CD14-positive monocyte (primary cell): ENCODE measurements at regions not wholly inside any gene's neighbourhood (a gene's known extent, or its start where the extent isn't known, plus 50 kb on each side); places are given as distances from the start of the nearest gene placed in this dataset.

ENCODE experiments used
- DNase-seq, 3 donors: peaks; one replicate each; pipeline ENCODE4 v3.0.0-alpha.2; 2011 to 2022
- H2AFZ ChIP-seq: 2 replicates; pipeline ENCODE4 v1.6.0; 2012; ENCODE audit warnings: mild to moderate bottlenecking, low read depth, low read length, inconsistent platforms; ENCODE audit not compliant: insufficient read depth, poor library complexity, severe bottlenecking
- H3K27ac ChIP-seq, 2 donors: 1 replicate in 1 of 2; 2 replicates in 1 of 2; pipeline ENCODE4 v1.5.1; 2012 to 2013; ENCODE audit warnings: low read length in 2 of 2, control low read depth in 1 of 2, inconsistent platforms in 1 of 2, low read depth in 1 of 2, mild to moderate bottlenecking in 1 of 2
- H3K27me3 ChIP-seq, 2 donors: one replicate each; pipeline versions ENCODE4 v1.6.0 to v1.6.1; 2011 to 2013; ENCODE audit warnings: low read length in 2 of 2; ENCODE audit not compliant: control insufficient read depth in 2 of 2, insufficient read depth in 2 of 2
- H3K36me3 ChIP-seq, 2 donors: replicated peaks in 1 of 2; 1 replicate in 1 of 2; 2 replicates in 1 of 2; pipeline versions ENCODE4 v1.5.1 to v1.6.1; 2012 to 2013; ENCODE audit warnings: low read length in 2 of 2, control low read depth in 1 of 2, inconsistent platforms in 1 of 2, mild to moderate bottlenecking in 1 of 2; ENCODE audit not compliant: insufficient read depth in 2 of 2, control insufficient read depth in 1 of 2
- H3K4me1 ChIP-seq, 2 donors: 1 replicate in 1 of 2; 2 replicates in 1 of 2; pipeline versions ENCODE4 v1.5.1 to v1.6.1; 2012 to 2013; ENCODE audit warnings: low read length in 2 of 2, control low read depth in 1 of 2, inconsistent platforms in 1 of 2, mild to moderate bottlenecking in 1 of 2, moderate library complexity in 1 of 2; ENCODE audit not compliant: insufficient read depth in 2 of 2, control insufficient read depth in 1 of 2
- H3K4me2 ChIP-seq: replicated peaks from 2 replicates; pipeline ENCODE3; 2012; ENCODE audit warnings: low read length, moderate library complexity, mild to moderate bottlenecking; ENCODE audit not compliant: poor library complexity, severe bottlenecking; ENCODE audit errors: extremely low read depth
- H3K4me3 ChIP-seq, 3 experiments: fragments of 200-600 bp in 1 of 3; sonication (generic) in 1 of 3; replicated peaks in 1 of 3; 1 replicate in 2 of 3; 2 replicates in 1 of 3; pipeline ENCODE4 v1.5.1; 2011 to 2013; ENCODE audit warnings: low read length in 3 of 3, mild to moderate bottlenecking in 3 of 3, control low read depth in 2 of 3, low read depth in 2 of 3, inconsistent platforms in 1 of 3, moderate library complexity in 1 of 3
- H3K79me2 ChIP-seq: 2 replicates; pipeline ENCODE4 v1.6.0; 2012; ENCODE audit warnings: mild to moderate bottlenecking, control low read depth, inconsistent platforms, low read length, moderate library complexity; ENCODE audit not compliant: insufficient read depth
- H3K9ac ChIP-seq: 2 replicates; pipeline ENCODE4 v1.6.0; 2017; ENCODE audit warnings: low read length, mild to moderate bottlenecking; ENCODE audit not compliant: insufficient read depth, poor library complexity, severe bottlenecking
- H3K9me3 ChIP-seq, 2 donors: replicated peaks in 1 of 2; 1 replicate in 1 of 2; 2 replicates in 1 of 2; pipeline versions ENCODE4 v1.5.1 to v1.6.1; 2012 to 2013; ENCODE audit warnings: low read length in 2 of 2, control low read depth in 1 of 2; ENCODE audit not compliant: control insufficient read depth in 1 of 2, insufficient read depth in 1 of 2
- H4K20me1 ChIP-seq: 2 replicates; pipeline ENCODE4 v1.6.0; 2012; ENCODE audit warnings: mild to moderate bottlenecking, low read length, control low read depth, moderate library complexity; ENCODE audit not compliant: insufficient read depth
- H3K27ac Mint-ChIP-seq, 7 donors: one replicate each; pipeline ENCODE4 v1.8.0; 2020; ENCODE audit warnings: mild to moderate bottlenecking in 7 of 7, mixed read lengths in 7 of 7, moderate library complexity in 6 of 7, inconsistent platforms in 2 of 7
- H3K27me3 Mint-ChIP-seq, 3 donors: one replicate each; pipeline ENCODE4 v1.8.0; 2021 to 2022; ENCODE audit warnings: low read depth in 3 of 3, mild to moderate bottlenecking in 3 of 3, mixed read lengths in 3 of 3, moderate library complexity in 3 of 3, inconsistent platforms in 1 of 3
- H3K36me3 Mint-ChIP-seq, 2 donors: one replicate each; pipeline ENCODE4 v1.8.0; 2020; ENCODE audit warnings: mixed read lengths in 2 of 2, inconsistent platforms in 1 of 2, mild to moderate bottlenecking in 1 of 2
- H3K4me1 Mint-ChIP-seq: one replicate; pipeline ENCODE4 v1.8.0; 2020; ENCODE audit warnings: mild to moderate bottlenecking, mixed read lengths
- H3K4me3 Mint-ChIP-seq, 2 donors: one replicate each; pipeline ENCODE4 v1.8.0; 2020; ENCODE audit warnings: mild to moderate bottlenecking in 2 of 2, mixed read lengths in 2 of 2, moderate library complexity in 1 of 2
- H3K9me3 Mint-ChIP-seq, 7 donors: one replicate each; pipeline ENCODE4 v1.8.0; 2020 to 2022; ENCODE audit warnings: mixed read lengths in 7 of 7, mild to moderate bottlenecking in 6 of 7, moderate library complexity in 6 of 7, inconsistent platforms in 2 of 7
- WGBS: methylation state at CpG from one replicate; pipeline ENCODE4 v1.1.5; 2013; ENCODE audit warnings: missing lambda C conversion rate; ENCODE audit not compliant: insufficient coverage; 5-methylcytosine and 5-hydroxymethylcytosine counted together
- intact Hi-C, 2 donors: fragments of 100-400 bp; cut with micrococcal nuclease; formaldehyde crosslinking; loops; one replicate each; pipeline versions ENCODE4 v1.15.0 to v1.15.1; 2023
- TF ChIP-seq, protein P1 (sequence below): fragments of 200-600 bp; IDR thresholded peaks from one replicate; pipeline ENCODE4 v1.8.0; 2022; ENCODE audit warnings: antibody characterized with exemption, mild to moderate bottlenecking

DNA sequence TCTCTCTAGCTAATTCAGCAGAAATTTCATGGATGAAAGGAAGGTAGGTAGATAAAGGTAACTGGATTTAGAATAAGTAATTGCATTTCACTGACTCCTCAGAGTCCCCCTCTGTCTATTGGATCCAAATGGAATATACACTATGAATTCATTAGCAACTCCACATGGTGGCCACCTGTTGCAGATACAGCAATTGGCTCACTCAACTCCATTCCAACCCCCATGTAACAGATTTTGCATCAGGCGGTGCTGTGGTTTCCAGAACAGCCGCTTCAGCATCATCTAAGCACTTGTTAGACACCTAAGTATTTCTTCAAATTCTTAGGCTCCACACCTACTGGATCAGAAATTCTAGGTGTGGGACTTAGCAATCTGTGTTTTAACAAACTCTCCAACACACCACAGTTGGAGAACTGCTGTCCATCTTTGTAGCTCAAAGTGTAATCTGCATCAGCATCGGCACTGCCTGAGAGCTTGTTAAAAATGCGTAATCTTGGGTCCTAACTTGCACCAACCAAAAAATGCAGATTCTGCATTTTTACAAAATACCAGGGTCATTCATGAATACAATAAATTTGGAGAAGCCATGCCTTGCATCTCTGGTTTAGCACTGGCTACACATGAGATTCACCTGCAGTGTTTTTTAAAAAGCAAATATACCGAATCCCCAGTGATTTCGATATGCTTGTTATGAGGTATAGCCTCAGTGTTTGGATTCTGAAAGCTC lies 413.8 kb upstream of the CD180 start:
- Mint-ChIP-seq H3K27me3 (peaks cover 0 to 2% (median 1%) of the 10 kb centered on the region in 3 donors), H3K36me3 (no peaks in the 10 kb centered on the region), H3K4me1 (no peaks in the 10 kb centered on the region), H3K27ac (no peak overlapping the region), H3K4me3 (no peak overlapping the region), H3K9me3 (peaks cover 0 to 4% (median 2%) of the 10 kb centered on the region in 7 donors)
- H3K4me2 ChIP-seq, result no peak overlapping the region
- H3K27me3 ChIP-seq, result no peaks in the 10 kb centered on the region
- no peaks in the 10 kb centered on the region for H4K20me1 ChIP-seq
- H3K4me3 ChIP-seq, result no peak overlapping the region
- H3K9me3 ChIP-seq, result no peaks in the 10 kb centered on the region
- H3K36me3 ChIP-seq, result no peaks in the 10 kb centered on the region
- H2AFZ ChIP-seq, result no peak overlapping the region
- no peak overlapping the region for H3K9ac ChIP-seq
- H3K27ac ChIP-seq, result no peak overlapping the region
- TF ChIP-seq, protein P1, sequence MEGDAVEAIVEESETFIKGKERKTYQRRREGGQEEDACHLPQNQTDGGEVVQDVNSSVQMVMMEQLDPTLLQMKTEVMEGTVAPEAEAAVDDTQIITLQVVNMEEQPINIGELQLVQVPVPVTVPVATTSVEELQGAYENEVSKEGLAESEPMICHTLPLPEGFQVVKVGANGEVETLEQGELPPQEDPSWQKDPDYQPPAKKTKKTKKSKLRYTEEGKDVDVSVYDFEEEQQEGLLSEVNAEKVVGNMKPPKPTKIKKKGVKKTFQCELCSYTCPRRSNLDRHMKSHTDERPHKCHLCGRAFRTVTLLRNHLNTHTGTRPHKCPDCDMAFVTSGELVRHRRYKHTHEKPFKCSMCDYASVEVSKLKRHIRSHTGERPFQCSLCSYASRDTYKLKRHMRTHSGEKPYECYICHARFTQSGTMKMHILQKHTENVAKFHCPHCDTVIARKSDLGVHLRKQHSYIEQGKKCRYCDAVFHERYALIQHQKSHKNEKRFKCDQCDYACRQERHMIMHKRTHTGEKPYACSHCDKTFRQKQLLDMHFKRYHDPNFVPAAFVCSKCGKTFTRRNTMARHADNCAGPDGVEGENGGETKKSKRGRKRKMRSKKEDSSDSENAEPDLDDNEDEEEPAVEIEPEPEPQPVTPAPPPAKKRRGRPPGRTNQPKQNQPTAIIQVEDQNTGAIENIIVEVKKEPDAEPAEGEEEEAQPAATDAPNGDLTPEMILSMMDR, result no peak
- WGBS, result 100% methylated on average over 3 of the region's 6 CpGs
- no peaks in the 10 kb centered on the region for H3K79me2 ChIP-seq
- no peak for DNase-seq
- no peaks in the 10 kb centered on the region for H3K4me1 ChIP-seq
- intact Hi-C loops, result no loop called here

DNA sequence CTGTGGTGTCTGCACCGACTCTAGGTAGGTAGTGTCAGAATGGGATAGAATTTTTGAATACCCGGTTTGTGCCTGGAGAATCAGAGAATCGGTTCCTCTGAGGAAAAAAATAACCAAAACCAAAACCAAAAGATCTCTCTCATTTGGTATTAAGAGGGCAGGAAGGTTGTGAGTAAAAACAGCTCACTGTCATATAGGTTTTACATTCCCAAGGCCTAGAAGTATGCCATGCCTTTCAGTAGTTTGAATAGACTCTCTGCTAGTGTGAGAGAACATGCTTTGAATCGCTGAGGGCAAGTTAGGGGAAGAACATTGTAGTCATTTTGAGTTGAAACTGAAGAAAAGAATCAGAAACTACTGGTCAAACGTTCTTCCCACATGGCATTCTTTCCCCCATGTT lies 411.4 kb upstream of the CD180 start:
- TF ChIP-seq, protein P1, result no peak

More for the DNA sequence above, 411.4 kb upstream of the CD180 start:
- peaks cover 2 to 14% (median 10%) of the 10 kb centered on the region in 7 donors for H3K9me3 Mint-ChIP-seq
- H3K9me3 ChIP-seq, result peaks cover 0 to 15% of the 10 kb centered on the region in 2 donors
- no peaks in the 10 kb centered on the region for H3K27me3 ChIP-seq
- H3K4me3 Mint-ChIP-seq, result no peak overlapping the region
- no peaks in the 10 kb centered on the region for H3K36me3 Mint-ChIP-seq
- no peaks in the 10 kb centered on the region for H4K20me1 ChIP-seq
- WGBS, result 100% methylated on average over 1 of the region's 5 CpGs
- no peak overlapping the region for H3K27ac ChIP-seq
- no peak overlapping the region for H3K27ac Mint-ChIP-seq
- H3K4me1 ChIP-seq, result no peaks in the 10 kb centered on the region
- no peak overlapping the region for H3K9ac ChIP-seq
- H3K79me2 ChIP-seq, result no peaks in the 10 kb centered on the region
- no peak for DNase-seq
- H3K4me2 ChIP-seq, result no peak overlapping the region
- H3K4me3 ChIP-seq, result no peak overlapping the region
- intact Hi-C loops, result no loop called here
- no peaks in the 10 kb centered on the region for H3K36me3 ChIP-seq
- H3K4me1 Mint-ChIP-seq, result no peaks in the 10 kb centered on the region
- H3K27me3 Mint-ChIP-seq, result peaks cover 0 to 2% (median 1%) of the 10 kb centered on the region in 3 donors
- H2AFZ ChIP-seq, result no peak overlapping the region
